Gastroesophageal sphincter (tissue), 4 donors: ENCODE measurements at regions not wholly inside any gene's neighbourhood (a gene's known extent, or its start where the extent isn't known, plus 50 kb on each side); places are given as distances from the start of the nearest gene placed in this dataset.

Experiments used
- ATAC-seq: fragments of 150-250 bp; one replicate; pipeline ENCODE4 v1.9.1; 2016; ENCODE audit warnings: mild to moderate bottlenecking, moderate library complexity
- H3K27ac ChIP-seq, 4 donors: fragments of 200-600 bp; sonication (generic) in 3 of 4; 1 replicate in 3 of 4; 2 replicates in 1 of 4; pipeline ENCODE4 v1.5.1; 2016 to 2019
- H3K27me3 ChIP-seq: fragments of 200-600 bp; sonication (generic); one replicate; pipeline ENCODE4 v1.5.1; 2019
- H3K36me3 ChIP-seq, 2 donors: fragments of 200-600 bp; sonication (generic); one replicate each; pipeline ENCODE4 v1.5.1; 2019; ENCODE audit warnings: control low read depth in 1 of 2
- H3K4me1 ChIP-seq, 3 donors: fragments of 200-600 bp; sonication (generic); 1 replicate in 2 of 3; 2 replicates in 1 of 3; pipeline ENCODE4 v1.5.1; 2016 to 2019; ENCODE audit warnings: control low read depth in 2 of 3
- H3K4me3 ChIP-seq, 2 donors: fragments of 200-600 bp; sonication (generic); one replicate each; pipeline ENCODE4 v1.5.1; 2019; ENCODE audit warnings: mild to moderate bottlenecking in 1 of 2, moderate library complexity in 1 of 2
- H3K9me3 ChIP-seq, 3 donors: fragments of 200-600 bp; sonication (generic); one replicate each; pipeline ENCODE4 v1.5.1; 2017 to 2019; ENCODE audit warnings: control low read depth in 2 of 3
- CTCF ChIP-seq, 4 experiments: fragments of 200-600 bp in 2 of 4; fragments of 450-650 bp in 2 of 4; sonication (generic) in 1 of 4; IDR thresholded peaks; one replicate each; pipeline ENCODE4 v1.5.1; 2017 to 2019; ENCODE audit warnings: antibody characterized with exemption in 4 of 4, mild to moderate bottlenecking in 2 of 4, moderate library complexity in 2 of 4
- EP300 ChIP-seq: sonication (generic); formaldehyde crosslinking; IDR thresholded peaks from one replicate; pipeline ENCODE4 v1.6.1; 2017; ENCODE audit warnings: antibody characterized with exemption, mild to moderate bottlenecking
- POLR2A ChIP-seq, 2 donors: fragments of 450-650 bp; IDR thresholded peaks; one replicate each; pipeline ENCODE4 v1.6.1; 2017; ENCODE audit warnings: antibody characterized with exemption in 2 of 2, mild to moderate bottlenecking in 2 of 2, moderate library complexity in 1 of 2
- POLR2AphosphoS5 ChIP-seq: sonication (generic); formaldehyde crosslinking; IDR thresholded peaks from one replicate; pipeline ENCODE4 v1.6.1; 2017; ENCODE audit warnings: antibody characterized with exemption
- WGBS, 2 donors: methylation state at CpG; one replicate each; pipeline ENCODE4 v1.1.5; 2018; ENCODE audit warnings: low coverage in 1 of 2; 5-methylcytosine and 5-hydroxymethylcytosine counted together

- TF ChIP-seq EP300 = no peak
- no peak for TF ChIP-seq CTCF (IDR thresholded peaks at IDR 0.05)
- ATAC-seq = no peak
- WGBS, 2 donors = 81 to 89% methylated on average over 9 to 11 of the region's 11 CpGs
These were observed 101.6 kb upstream of the TBCA start for GRCh38 chr5:77877516-77878355.

GRCh38 chr5:77876862-77877502 is 100.8 kb upstream of the TBCA start:
- H3K27ac ChIP-seq = no peak overlapping the region
- no peaks in the 10 kb centered on the region for H3K36me3 ChIP-seq
- no peak overlapping the region for H3K4me3 ChIP-seq
- no peaks in the 10 kb centered on the region for H3K9me3 ChIP-seq
- WGBS, 2 donors = 79% methylated on average over 8 of the region's 8 CpGs
- no peaks in the 10 kb centered on the region for H3K4me1 ChIP-seq
- TF ChIP-seq EP300 (no peak), POLR2AphosphoS5 (no peak), POLR2A (IDR thresholded peaks at IDR 0.05) (no peak), CTCF (IDR thresholded peaks at IDR 0.05) (no peak)
- ATAC-seq = no peak
- H3K27me3 ChIP-seq = no peaks in the 10 kb centered on the region

More at GRCh38 chr5:77877516-77878355, 101.6 kb upstream of the TBCA start:
- Histone ChIP-seq H3K27ac (no peak overlapping the region), H3K4me1 (no peaks in the 10 kb centered on the region), H3K27me3 (peaks cover under 1% of the 10 kb centered on the region), H3K36me3 (no peaks in the 10 kb centered on the region), H3K4me3 (no peak overlapping the region), H3K9me3 (no peaks in the 10 kb centered on the region)

- no peak overlapping the region for H3K27ac ChIP-seq
- ATAC-seq = no peak
- no peaks in the 10 kb centered on the region for H3K36me3 ChIP-seq
- TF ChIP-seq POLR2A (IDR thresholded peaks at IDR 0.05) (no peak), CTCF (IDR thresholded peaks at IDR 0.05) (no peak), EP300 (no peak), POLR2AphosphoS5 (no peak)
- H3K27me3 ChIP-seq = no peaks in the 10 kb centered on the region
- H3K4me1 ChIP-seq = no peaks in the 10 kb centered on the region
- 82 to 100% methylated on average over 1 of the region's 1 CpG for WGBS, 2 donors
- no peak overlapping the region for H3K4me3 ChIP-seq
- H3K9me3 ChIP-seq = no peaks in the 10 kb centered on the region
These were observed 100.2 kb upstream of the TBCA start for GRCh38 chr5:77876316-77876715.

GRCh38 chr5:77874691-77875090 is 98.6 kb upstream of the TBCA start:
- ATAC-seq = no peak
- no peak overlapping the region for H3K27ac ChIP-seq

More at GRCh38 chr5:77874691-77875090, 98.6 kb upstream of the TBCA start:
- no peaks in the 10 kb centered on the region for H3K9me3 ChIP-seq
- no peak overlapping the region for H3K4me3 ChIP-seq
- H3K36me3 ChIP-seq = no peaks in the 10 kb centered on the region
- no peaks in the 10 kb centered on the region for H3K4me1 ChIP-seq
- TF ChIP-seq EP300 = no peak
- no peak for TF ChIP-seq CTCF (IDR thresholded peaks at IDR 0.05)
- no peak for TF ChIP-seq POLR2A (IDR thresholded peaks at IDR 0.05)
- TF ChIP-seq POLR2AphosphoS5 = no peak
- H3K27me3 ChIP-seq = no peaks in the 10 kb centered on the region
- 66 to 86% methylated on average over 4 to 5 of the region's 6 CpGs for WGBS, 2 donors
